NT2/D1 (cell line): ENCODE measurements at regions not wholly inside any gene's neighbourhood (a gene's known extent, or its start where the extent isn't known, plus 50 kb on each side); places are given as distances from the start of the nearest gene placed in this dataset.

Source experiments
- SUZ12 ChIP-seq: IDR thresholded peaks from 2 replicates; pipeline ENCODE4 v1.6.1; 2011; ENCODE audit not compliant: insufficient read length, insufficient read depth; ENCODE audit errors: extremely low read depth
- ZNF274 ChIP-seq: IDR thresholded peaks from 2 replicates; pipeline ENCODE4 v1.6.1; 2011; ENCODE audit warnings: mild to moderate bottlenecking, low read depth, low read length

DNA sequence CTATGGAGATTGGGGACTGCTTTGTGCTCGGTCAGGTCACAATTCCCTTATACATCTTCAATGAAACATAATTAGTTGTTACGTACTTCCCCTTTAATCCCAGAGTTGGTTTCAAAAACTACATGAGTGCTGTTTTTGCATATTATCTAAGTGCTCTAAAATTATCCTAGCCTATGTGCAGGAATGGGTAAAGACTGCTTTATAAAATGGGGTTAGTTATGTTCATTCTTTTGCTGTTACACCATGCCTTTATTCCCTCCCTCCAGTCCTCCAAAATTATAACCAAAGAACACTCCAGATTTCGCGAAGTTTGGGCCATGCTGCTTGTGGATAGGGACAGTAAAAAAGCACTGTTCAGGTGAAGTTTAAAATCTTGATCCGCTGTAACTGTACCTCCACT is 173.9 kb upstream of the SNX7 start:
- TF ChIP-seq ZNF274 (no peak), SUZ12 (no peak)
